DND-41 (cell line): ENCODE measurements at regions not wholly inside any gene's neighbourhood (a gene's known extent, or its start where the extent isn't known, plus 50 kb on each side); places are given as distances from the start of the nearest gene placed in this dataset.
"Not testable (repeated sequence)": the region's sequence is repeated elsewhere in the genome, so short reads cannot be mapped to it uniquely, and the experiment has no call there.

Experiments used
- ATAC-seq: fragments of 200-7000 bp; cut with Tn5 transposase; 3 replicates; pipeline ENCODE4 v1.9.1; 2021; ENCODE audit warnings: low read depth; ENCODE audit not compliant: insufficient read depth
- DNase-seq: peaks from one replicate; pipeline ENCODE4 v3.0.0-alpha.2; 2020
- H2AFZ ChIP-seq: 2 replicates; pipeline ENCODE4 v1.6.0; 2012; ENCODE audit warnings: low read depth, low read length
- H3K27ac ChIP-seq: 2 replicates; pipeline ENCODE4 v1.5.1; 2012; ENCODE audit warnings: low read length, inconsistent platforms
- H3K27me3 ChIP-seq: fragments of 200-600 bp; sonication (generic); 2 replicates; pipeline ENCODE4 v1.6.0; 2012; ENCODE audit warnings: low read length, mild to moderate bottlenecking, inconsistent platforms; ENCODE audit not compliant: insufficient read depth, poor library complexity
- H3K36me3 ChIP-seq: 2 replicates; pipeline ENCODE4 v1.5.1; 2012; ENCODE audit warnings: low read length, inconsistent platforms; ENCODE audit not compliant: insufficient read depth
- H3K4me1 ChIP-seq: 2 replicates; pipeline ENCODE4 v1.5.1; 2012; ENCODE audit warnings: mild to moderate bottlenecking, low read length; ENCODE audit not compliant: insufficient read depth
- H3K4me2 ChIP-seq: 2 replicates; pipeline ENCODE4 v1.6.0; 2012; ENCODE audit warnings: mild to moderate bottlenecking, moderate library complexity, low read length, inconsistent platforms; ENCODE audit not compliant: insufficient read depth
- H3K4me3 ChIP-seq, 2 experiments: fragments of 200-600 bp in 1 of 2; shearing (Covaris generic) in 1 of 2; 2 replicates each; pipeline ENCODE4 v1.5.1; 2012 to 2016; ENCODE audit warnings: inconsistent platforms in 2 of 2, low read length in 2 of 2, mild to moderate bottlenecking in 2 of 2, low read depth in 1 of 2, moderate library complexity in 1 of 2
- H3K79me2 ChIP-seq: 2 replicates; pipeline ENCODE4 v1.6.0; 2012; ENCODE audit warnings: low read length, inconsistent platforms; ENCODE audit not compliant: insufficient read depth
- H3K9ac ChIP-seq: 2 replicates; pipeline ENCODE4 v1.6.0; 2012; ENCODE audit warnings: low read depth, mild to moderate bottlenecking, inconsistent platforms, low read length, moderate library complexity
- H3K9me3 ChIP-seq: 2 replicates; pipeline ENCODE4 v1.5.1; 2012; ENCODE audit warnings: low read length, moderate library complexity, mild to moderate bottlenecking, inconsistent platforms; ENCODE audit not compliant: insufficient read depth, severe bottlenecking
- H4K20me1 ChIP-seq: 2 replicates; pipeline ENCODE4 v1.6.0; 2012; ENCODE audit warnings: low read length; ENCODE audit not compliant: insufficient read depth
- CTCF ChIP-seq: IDR thresholded peaks from 2 replicates; pipeline ENCODE4 v1.5.1; 2012; ENCODE audit warnings: borderline replicate concordance, low read length, moderate library complexity, mild to moderate bottlenecking; ENCODE audit not compliant: poor library complexity, severe bottlenecking; ENCODE audit errors: extremely low read depth
- EZH2 ChIP-seq: IDR thresholded peaks from 3 replicates; pipeline ENCODE4 v1.6.1; 2012; ENCODE audit warnings: borderline replicate concordance, low read depth, mild to moderate bottlenecking, moderate library complexity, low read length, inconsistent platforms; ENCODE audit not compliant: severe bottlenecking

GRCh38 chr3:191646242-191646641 is 185.3 kb downstream of the PYDC2 start:
- ATAC-seq = no peak
- DNase-seq = no peak
- Histone ChIP-seq H3K27ac (no peak overlapping the region), H2AFZ (no peak overlapping the region), H3K4me3 (no peak overlapping the region), H3K36me3 (no peaks in the 10 kb centered on the region), H3K4me1 (no peaks in the 10 kb centered on the region), H4K20me1 (no peaks in the 10 kb centered on the region), H3K9me3 (peaks cover 6% of the 10 kb centered on the region), H3K27me3 (no peaks in the 10 kb centered on the region), H3K9ac (no peak overlapping the region), H3K4me2 (no peak overlapping the region), H3K79me2 (no peaks in the 10 kb centered on the region)
- TF ChIP-seq CTCF (no peak), EZH2 (no peak)

- Histone ChIP-seq H2AFZ (no peak overlapping the region), H3K9ac (no peak overlapping the region), H3K4me1 (no peaks in the 10 kb centered on the region), H3K36me3 (no peaks in the 10 kb centered on the region), H3K79me2 (no peaks in the 10 kb centered on the region), H3K27ac (no peak overlapping the region), H3K27me3 (no peaks in the 10 kb centered on the region), H3K9me3 (no peaks in the 10 kb centered on the region), H3K4me3 (no peak overlapping the region), H4K20me1 (no peaks in the 10 kb centered on the region), H3K4me2 (no peak overlapping the region)
- no peak for TF ChIP-seq EZH2
- no peak for TF ChIP-seq CTCF
- no peak for ATAC-seq
- no peak for DNase-seq
These were observed 187.8 kb downstream of the PYDC2 start for GRCh38 chr3:191648787-191649186.

- no peaks in the 10 kb centered on the region for H3K27me3 ChIP-seq
- H3K4me3 ChIP-seq = no peak overlapping the region
- H4K20me1 ChIP-seq = no peaks in the 10 kb centered on the region
- no peaks in the 10 kb centered on the region for H3K79me2 ChIP-seq
- H3K4me2 ChIP-seq = no peak overlapping the region
- H2AFZ ChIP-seq = no peak overlapping the region
- H3K36me3 ChIP-seq = no peaks in the 10 kb centered on the region
- TF ChIP-seq CTCF (no peak), EZH2 (no peak)
- no peaks in the 10 kb centered on the region for H3K4me1 ChIP-seq
- H3K27ac ChIP-seq = no peak overlapping the region
- no peak overlapping the region for H3K9ac ChIP-seq
- H3K9me3 ChIP-seq = no peaks in the 10 kb centered on the region
- ATAC-seq (no peak), DNase-seq (no peak)
These were observed 188.7 kb downstream of the PYDC2 start for GRCh38 chr3:191649626-191650025.

- H3K4me3 ChIP-seq, H3K27me3 ChIP-seq, H3K9me3 ChIP-seq, H3K36me3 ChIP-seq, DNase-seq, H2AFZ ChIP-seq, H3K27ac ChIP-seq, H3K9ac ChIP-seq, H3K4me1 ChIP-seq, H3K4me2 ChIP-seq, H3K79me2 ChIP-seq, H4K20me1 ChIP-seq, ATAC-seq: not testable (repeated sequence)
These were observed 197.9 kb downstream of the PYDC2 start for GRCh38 chr3:191658781-191659419.

- not testable (repeated sequence) for H2AFZ ChIP-seq
These were observed 201.2 kb downstream of the PYDC2 start for GRCh38 chr3:191662150-191662549.

More at GRCh38 chr3:191662150-191662549, 201.2 kb downstream of the PYDC2 start:
- not testable (repeated sequence) for H3K9me3 ChIP-seq, DNase-seq, H3K36me3 ChIP-seq, H3K27me3 ChIP-seq, H3K79me2 ChIP-seq, H3K4me3 ChIP-seq, H4K20me1 ChIP-seq, ATAC-seq, H3K4me2 ChIP-seq, H3K9ac ChIP-seq, H3K27ac ChIP-seq, H3K4me1 ChIP-seq
